Upper lobe of left lung (tissue), 6 donors: ENCODE measurements at regions not wholly inside any gene's neighbourhood (a gene's known extent, or its start where the extent isn't known, plus 50 kb on each side); places are given as distances from the start of the nearest gene placed in this dataset.

Source experiments
- ATAC-seq, 2 donors: fragments of 200-7000 bp; cut with Tn5 transposase; one replicate each; pipeline ENCODE4 v1.9.1; 2022; ENCODE audit warnings: mild to moderate bottlenecking in 2 of 2, moderate library complexity in 2 of 2; ENCODE audit not compliant: low FRiP score in 2 of 2
- DNase-seq, 2 donors: peaks; one replicate each; pipeline ENCODE4 v3.0.0-alpha.2; 2019 to 2020
- H3K27ac ChIP-seq, 4 donors: fragments of 200-600 bp; sonication (generic); one replicate each; pipeline ENCODE4 v1.5.1; 2016 to 2019
- H3K27me3 ChIP-seq, 4 donors: fragments of 200-600 bp; sonication (generic); one replicate each; pipeline ENCODE4 v1.5.1; 2017 to 2019
- H3K36me3 ChIP-seq, 4 donors: fragments of 200-600 bp; sonication (generic); one replicate each; pipeline ENCODE4 v1.5.1; 2016 to 2019
- H3K4me1 ChIP-seq, 4 donors: fragments of 200-600 bp; sonication (generic); one replicate each; pipeline ENCODE4 v1.5.1; 2018 to 2019
- H3K4me3 ChIP-seq, 4 donors: fragments of 200-600 bp; sonication (generic); one replicate each; pipeline ENCODE4 v1.5.1; 2017 to 2019; ENCODE audit warnings: mild to moderate bottlenecking in 2 of 4, moderate library complexity in 1 of 4
- H3K9me3 ChIP-seq, 4 donors: fragments of 200-600 bp; sonication (generic); one replicate each; pipeline ENCODE4 v1.5.1; 2018 to 2019
- EP300 ChIP-seq, 4 donors: sonication (generic); formaldehyde crosslinking; IDR thresholded peaks; one replicate each; pipeline ENCODE4 v1.5.1; 2017; ENCODE audit warnings: antibody characterized with exemption in 4 of 4, control low read depth in 2 of 4
- POLR2A ChIP-seq, 4 donors: fragments of 450-650 bp; IDR thresholded peaks; one replicate each; pipeline ENCODE4 v1.5.1; 2016 to 2017; ENCODE audit warnings: antibody characterized with exemption in 4 of 4, mild to moderate bottlenecking in 2 of 4
- POLR2AphosphoS5 ChIP-seq, 2 donors: sonication (generic); formaldehyde crosslinking; IDR thresholded peaks; one replicate each; pipeline ENCODE4 v1.5.1; 2017; ENCODE audit warnings: antibody characterized with exemption in 2 of 2
- WGBS, 2 donors: methylation state at CpG; one replicate each; pipeline ENCODE4 v1.1.5; 2017 to 2018; 5-methylcytosine and 5-hydroxymethylcytosine counted together
- TF ChIP-seq, protein P1 (sequence below), 6 experiments: fragments of 450-650 bp in 4 of 6; fragments of 200-600 bp in 2 of 6; sonication (generic) in 2 of 6; IDR thresholded peaks; one replicate each; pipeline ENCODE4 v1.5.1; 2016 to 2019; ENCODE audit warnings: antibody characterized with exemption in 6 of 6
- donor health status: DM: no; HTN: no; CAD: no; lungs with moderate emphysema.
- donor health status: DM: no; HTN: yes; CAD: no; lungs with severe emphysema.

DNA sequence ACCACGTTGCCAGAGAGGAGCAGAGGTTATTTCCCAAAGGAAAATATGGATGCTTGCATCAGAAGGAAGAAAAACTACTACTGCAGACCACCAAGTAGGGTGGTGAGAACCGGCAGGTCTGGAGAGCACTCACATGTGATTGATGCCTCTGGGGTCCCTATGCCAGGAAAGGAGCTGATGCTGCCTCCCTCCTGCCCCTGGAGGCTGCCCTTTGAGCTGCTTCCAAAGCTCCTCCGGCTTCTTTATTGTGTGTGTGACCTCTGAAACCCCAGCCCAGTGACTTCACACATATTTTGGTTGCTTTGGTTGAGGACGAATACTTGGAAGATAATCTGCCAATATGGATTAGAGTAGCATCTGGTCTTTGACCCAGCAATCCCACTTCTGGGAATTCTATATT is 133.4 kb downstream of the AACS start:
- Histone ChIP-seq H3K36me3 (no peaks in the 10 kb centered on the region), H3K4me3 (no peak overlapping the region), H3K9me3 (no peaks in the 10 kb centered on the region), H3K4me1 (no peaks in the 10 kb centered on the region), H3K27me3 (peaks cover 0 to 4% (median 0%) of the 10 kb centered on the region in 4 donors), H3K27ac (no peak overlapping the region)
- DNase-seq (no peak), ATAC-seq (no peak)
- WGBS, 2 donors = 28 to 48% methylated on average over 4 of the region's 4 CpGs
- TF ChIP-seq POLR2A (IDR thresholded peaks at IDR 0.05) (no peak), POLR2AphosphoS5 (IDR thresholded peaks at IDR 0.05) (no peak), EP300 (IDR thresholded peaks at IDR 0.05) (no peak)
- TF ChIP-seq, protein P1, sequence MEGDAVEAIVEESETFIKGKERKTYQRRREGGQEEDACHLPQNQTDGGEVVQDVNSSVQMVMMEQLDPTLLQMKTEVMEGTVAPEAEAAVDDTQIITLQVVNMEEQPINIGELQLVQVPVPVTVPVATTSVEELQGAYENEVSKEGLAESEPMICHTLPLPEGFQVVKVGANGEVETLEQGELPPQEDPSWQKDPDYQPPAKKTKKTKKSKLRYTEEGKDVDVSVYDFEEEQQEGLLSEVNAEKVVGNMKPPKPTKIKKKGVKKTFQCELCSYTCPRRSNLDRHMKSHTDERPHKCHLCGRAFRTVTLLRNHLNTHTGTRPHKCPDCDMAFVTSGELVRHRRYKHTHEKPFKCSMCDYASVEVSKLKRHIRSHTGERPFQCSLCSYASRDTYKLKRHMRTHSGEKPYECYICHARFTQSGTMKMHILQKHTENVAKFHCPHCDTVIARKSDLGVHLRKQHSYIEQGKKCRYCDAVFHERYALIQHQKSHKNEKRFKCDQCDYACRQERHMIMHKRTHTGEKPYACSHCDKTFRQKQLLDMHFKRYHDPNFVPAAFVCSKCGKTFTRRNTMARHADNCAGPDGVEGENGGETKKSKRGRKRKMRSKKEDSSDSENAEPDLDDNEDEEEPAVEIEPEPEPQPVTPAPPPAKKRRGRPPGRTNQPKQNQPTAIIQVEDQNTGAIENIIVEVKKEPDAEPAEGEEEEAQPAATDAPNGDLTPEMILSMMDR (IDR thresholded peaks at IDR 0.05) = no peak

DNA sequence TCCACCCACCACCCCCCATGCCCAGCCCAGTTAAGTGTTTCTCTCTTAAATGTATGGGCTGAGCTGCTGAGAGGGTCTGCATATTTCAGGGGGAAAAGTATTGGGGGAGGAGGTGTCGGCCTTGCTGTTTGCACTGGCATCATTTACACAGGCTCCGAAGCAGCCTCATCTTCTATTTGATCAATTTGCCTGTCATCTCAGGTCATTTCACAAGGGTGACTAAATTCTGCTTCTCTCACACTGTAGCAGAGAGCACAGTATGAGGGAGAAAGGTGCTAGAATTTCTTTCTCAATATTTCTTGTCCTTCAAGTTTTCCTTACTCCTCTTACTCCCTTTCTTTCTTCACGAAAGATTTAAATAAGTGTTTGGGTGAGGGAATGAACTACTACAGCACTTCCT is 135.9 kb downstream of the AACS start:
- WGBS, 2 donors = 80% methylated on average over 3 of the region's 3 CpGs
- no peak for DNase-seq
- no peak for ATAC-seq

DNA sequence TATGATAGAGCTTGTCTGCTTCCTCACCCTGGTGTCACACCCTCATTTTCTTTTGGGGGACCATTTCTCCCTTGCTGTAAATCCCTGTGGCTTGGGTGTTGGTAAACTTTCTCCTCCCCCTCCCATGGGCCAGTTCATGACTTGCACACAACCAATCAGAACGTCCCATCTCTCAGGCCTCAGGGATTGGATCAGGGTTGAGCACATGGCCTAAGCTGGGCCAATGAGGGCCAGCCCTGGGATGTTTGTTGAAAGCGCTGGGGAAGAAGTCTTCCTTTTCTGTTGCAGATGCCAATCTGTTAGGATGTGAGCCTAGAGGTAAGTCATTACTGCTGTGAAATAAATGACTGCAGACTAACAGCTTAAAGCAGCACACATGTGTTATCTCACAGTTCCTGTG is 136.7 kb downstream of the AACS start:
- no peak for TF ChIP-seq EP300 (IDR thresholded peaks at IDR 0.05)
- TF ChIP-seq, protein P1 (IDR thresholded peaks at IDR 0.05) = no peak
- TF ChIP-seq POLR2AphosphoS5 (IDR thresholded peaks at IDR 0.05) = no peak
- no peak for TF ChIP-seq POLR2A (IDR thresholded peaks at IDR 0.05)
- 77 to 83% methylated on average over 2 of the region's 2 CpGs for WGBS, 2 donors
- ATAC-seq = no peak

More for the DNA sequence above, 135.9 kb downstream of the AACS start:
- H3K4me1 ChIP-seq = no peaks in the 10 kb centered on the region
- no peaks in the 10 kb centered on the region for H3K27me3 ChIP-seq
- no peak overlapping the region for H3K4me3 ChIP-seq
- TF ChIP-seq POLR2A (IDR thresholded peaks at IDR 0.05) (no peak), POLR2AphosphoS5 (IDR thresholded peaks at IDR 0.05) (no peak), EP300 (IDR thresholded peaks at IDR 0.05) (no peak)
- TF ChIP-seq, protein P1 (IDR thresholded peaks at IDR 0.05) = no peak
- no peak overlapping the region for H3K27ac ChIP-seq
- no peaks in the 10 kb centered on the region for H3K36me3 ChIP-seq
- no peaks in the 10 kb centered on the region for H3K9me3 ChIP-seq

DNA sequence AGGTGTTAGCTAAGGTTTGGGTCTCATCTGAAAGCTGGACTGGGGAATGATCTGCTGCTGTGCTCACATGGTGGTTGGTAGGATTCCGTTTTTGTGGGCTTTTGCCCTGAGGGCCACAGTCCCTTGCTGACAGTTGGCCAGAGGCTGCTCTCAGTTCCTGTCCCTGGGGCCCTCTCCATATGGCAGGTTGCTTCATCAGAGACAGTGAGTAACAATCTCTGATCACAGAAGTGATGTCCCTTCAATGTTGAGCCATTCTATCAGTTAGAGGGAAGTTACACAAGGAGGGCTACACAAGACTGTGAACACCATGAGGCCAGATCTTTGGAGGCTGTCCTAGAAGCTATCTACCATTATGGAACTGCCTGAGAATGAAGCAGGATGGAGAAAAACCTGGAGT is 137.2 kb downstream of the AACS start:
- H3K27me3 ChIP-seq = no peaks in the 10 kb centered on the region
- DNase-seq = no peak
- 67 to 90% methylated on average over 1 of the region's 1 CpG for WGBS, 2 donors
- TF ChIP-seq, protein P1 (IDR thresholded peaks at IDR 0.05) = no peak
- H3K9me3 ChIP-seq = no peaks in the 10 kb centered on the region
- no peaks in the 10 kb centered on the region for H3K4me1 ChIP-seq
- no peak overlapping the region for H3K27ac ChIP-seq
- ATAC-seq = no peak
- H3K36me3 ChIP-seq = no peaks in the 10 kb centered on the region
- no peak overlapping the region for H3K4me3 ChIP-seq

More for the DNA sequence above, 136.7 kb downstream of the AACS start:
- DNase-seq = no peak
- Histone ChIP-seq H3K4me3 (no peak overlapping the region), H3K36me3 (no peaks in the 10 kb centered on the region), H3K9me3 (no peaks in the 10 kb centered on the region), H3K27me3 (no peaks in the 10 kb centered on the region), H3K4me1 (no peaks in the 10 kb centered on the region), H3K27ac (no peak overlapping the region)

DNA sequence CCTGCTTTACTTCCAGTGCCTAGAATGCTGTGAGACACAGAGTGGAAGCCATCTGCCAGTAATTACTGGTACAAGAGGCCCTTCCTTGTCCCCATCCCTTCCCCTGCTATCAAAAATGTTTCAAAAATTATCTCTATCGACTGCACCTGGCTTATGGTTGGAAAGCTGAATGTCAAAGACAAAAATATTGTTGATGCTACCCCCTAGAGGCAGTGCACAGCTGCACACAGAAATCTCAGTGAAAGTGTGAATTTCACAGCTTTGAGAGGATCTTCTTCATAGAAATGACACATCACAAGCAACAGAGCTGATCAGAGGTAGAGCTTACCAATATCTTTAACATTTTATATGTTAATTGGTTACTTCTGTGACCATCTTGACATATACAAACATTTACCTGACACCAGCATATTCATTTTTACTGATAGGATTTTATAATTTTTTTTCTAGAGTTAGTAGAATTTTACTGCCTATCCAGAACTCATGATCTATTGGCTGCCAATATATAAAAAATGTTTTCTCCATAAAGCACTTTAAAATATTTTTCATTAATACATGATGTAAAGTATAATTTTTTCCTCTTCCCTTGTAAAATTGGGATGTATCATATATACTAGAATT is 138.0 kb downstream of the AACS start:
- Histone ChIP-seq H3K36me3 (no peaks in the 10 kb centered on the region), H3K27me3 (no peaks in the 10 kb centered on the region), H3K27ac (no peak overlapping the region), H3K9me3 (no peaks in the 10 kb centered on the region), H3K4me1 (no peaks in the 10 kb centered on the region), H3K4me3 (no peak overlapping the region)
- DNase-seq = no peak
- no peak for ATAC-seq
- no peak for TF ChIP-seq POLR2AphosphoS5 (IDR thresholded peaks at IDR 0.05)
- TF ChIP-seq, protein P1 (IDR thresholded peaks at IDR 0.05) = peak in 3 of 6 experiments; percentile 12 to 39 (median 35)
- 7 to 25% methylated on average over 1 of the region's 1 CpG for WGBS, 2 donors
